DOHH2 (cell line): ENCODE measurements at regions not wholly inside any gene's neighbourhood (a gene's known extent, or its start where the extent isn't known, plus 50 kb on each side); places are given as distances from the start of the nearest gene placed in this dataset.

Experiments used
- H3F3A ChIP-seq: fragments of 200-600 bp; sonication (generic), shearing (Covaris generic); 2 replicates; pipeline ENCODE4 v1.6.0; 2016; ENCODE audit warnings: antibody characterized with exemption, mild to moderate bottlenecking; ENCODE audit not compliant: control insufficient read depth, insufficient read depth
- H3K27ac ChIP-seq: fragments of 200-600 bp; sonication (generic); 2 replicates; pipeline ENCODE4 v1.5.1; 2014; ENCODE audit warnings: low read depth, mild to moderate bottlenecking, low read length, moderate library complexity
- H3K27me3 ChIP-seq: fragments of 200-600 bp; sonication (generic); 2 replicates; pipeline ENCODE4 v1.6.1; 2014; ENCODE audit warnings: mild to moderate bottlenecking, low read length, mixed read lengths; ENCODE audit not compliant: control insufficient read depth
- H3K36me3 ChIP-seq: fragments of 200-600 bp; sonication (generic); 2 replicates; pipeline ENCODE4 v1.6.1; 2014; ENCODE audit warnings: mild to moderate bottlenecking, low read length, moderate library complexity, mixed read lengths; ENCODE audit not compliant: control insufficient read depth
- H3K4me1 ChIP-seq: fragments of 200-600 bp; sonication (generic); 2 replicates; pipeline ENCODE4 v1.6.1; 2014; ENCODE audit warnings: mild to moderate bottlenecking, low read length, mixed read lengths; ENCODE audit not compliant: control insufficient read depth
- H3K4me2 ChIP-seq: fragments of 200-600 bp; sonication (generic); 2 replicates; pipeline ENCODE4 v1.6.0; 2014; ENCODE audit warnings: mild to moderate bottlenecking, low read length, moderate library complexity
- H3K4me3 ChIP-seq: fragments of 200-600 bp; sonication (generic); 2 replicates; pipeline ENCODE4 v1.5.1; 2014; ENCODE audit warnings: mild to moderate bottlenecking, low read length, mixed read lengths
- H3K79me2 ChIP-seq: fragments of 200-600 bp; sonication (generic); 2 replicates; pipeline ENCODE4 v1.6.1; 2014; ENCODE audit warnings: mild to moderate bottlenecking, low read length, mixed read lengths; ENCODE audit not compliant: control insufficient read depth
- H3K9me2 ChIP-seq: fragments of 200-600 bp; sonication (generic); replicated peaks from 2 replicates; pipeline ENCODE4 v1.6.1; 2014; ENCODE audit warnings: mild to moderate bottlenecking, low read length, mixed read lengths; ENCODE audit not compliant: control insufficient read depth
- H3K9me3 ChIP-seq: fragments of 200-600 bp; sonication (generic); 2 replicates; pipeline ENCODE4 v1.6.1; 2014; ENCODE audit warnings: antibody characterized with exemption, low read length, mixed read lengths; ENCODE audit not compliant: control insufficient read depth, insufficient read depth
- H4K20me1 ChIP-seq: fragments of 200-600 bp; sonication (generic); 2 replicates; pipeline ENCODE4 v1.6.0; 2014; ENCODE audit warnings: low read depth, mild to moderate bottlenecking, antibody characterized with exemption, low read length, moderate library complexity; ENCODE audit not compliant: control insufficient read depth, insufficient read depth
- CTCF ChIP-seq: fragments of 200-600 bp; sonication (generic); IDR thresholded peaks from one replicate; pipeline ENCODE4 v1.5.1; 2014; ENCODE audit warnings: antibody characterized with exemption, mild to moderate bottlenecking, low read depth, low read length; ENCODE audit not compliant: poor library complexity, severe bottlenecking
- EZH2phosphoT487 ChIP-seq: fragments of 200-600 bp; sonication (generic); IDR thresholded peaks from 2 replicates; pipeline ENCODE4 v1.6.1; 2017; ENCODE audit warnings: borderline replicate concordance, mild to moderate bottlenecking, antibody characterized with exemption, low read length, moderate library complexity, mixed read lengths

- Histone ChIP-seq H3F3A (no peaks in the 10 kb centered on the region), H3K9me2 (no peaks in the 10 kb centered on the region), H3K9me3 (no peaks in the 10 kb centered on the region), H4K20me1 (no peaks in the 10 kb centered on the region), H3K4me3 (no peak overlapping the region), H3K27me3 (no peaks in the 10 kb centered on the region), H3K4me1 (no peaks in the 10 kb centered on the region), H3K36me3 (no peaks in the 10 kb centered on the region), H3K79me2 (no peaks in the 10 kb centered on the region), H3K27ac (no peak overlapping the region), H3K4me2 (no peak overlapping the region)
- TF ChIP-seq CTCF, result no peak
- TF ChIP-seq EZH2phosphoT487, result no peak
These were observed 336.0 kb downstream of the VGLL3 start for GRCh38 chr3:86654806-86655460.

- Histone ChIP-seq H3K4me3 (no peak overlapping the region), H3K27me3 (no peaks in the 10 kb centered on the region), H3K36me3 (no peaks in the 10 kb centered on the region), H4K20me1 (no peaks in the 10 kb centered on the region), H3F3A (no peaks in the 10 kb centered on the region), H3K9me2 (no peaks in the 10 kb centered on the region), H3K79me2 (no peaks in the 10 kb centered on the region), H3K9me3 (no peaks in the 10 kb centered on the region), H3K27ac (no peak overlapping the region), H3K4me1 (no peaks in the 10 kb centered on the region), H3K4me2 (no peak overlapping the region)
- TF ChIP-seq CTCF (no peak), EZH2phosphoT487 (no peak)
These were observed 337.2 kb downstream of the VGLL3 start for GRCh38 chr3:86653661-86654205.

GRCh38 chr3:86648087-86648486 lies 342.9 kb downstream of the VGLL3 start:
- TF ChIP-seq CTCF (no peak), EZH2phosphoT487 (no peak)
- no peaks in the 10 kb centered on the region for H3K9me3 ChIP-seq
- H3K27me3 ChIP-seq, result no peaks in the 10 kb centered on the region
- H3F3A ChIP-seq, result no peaks in the 10 kb centered on the region
- no peak overlapping the region for H3K27ac ChIP-seq
- H3K79me2 ChIP-seq, result no peaks in the 10 kb centered on the region
- no peaks in the 10 kb centered on the region for H4K20me1 ChIP-seq
- H3K4me2 ChIP-seq, result no peak overlapping the region
- H3K36me3 ChIP-seq, result no peaks in the 10 kb centered on the region
- H3K9me2 ChIP-seq, result no peaks in the 10 kb centered on the region
- no peak overlapping the region for H3K4me3 ChIP-seq
- no peaks in the 10 kb centered on the region for H3K4me1 ChIP-seq
